Dedifferentiated amniotic fluid mesenchymal stem cell (primary cell): ENCODE measurements at regions not wholly inside any gene's neighbourhood (a gene's known extent, or its start where the extent isn't known, plus 50 kb on each side); places are given as distances from the start of the nearest gene placed in this dataset.

Experiments
- DNase-seq: peaks from one replicate; pipeline ENCODE4 v3.0.0-alpha.2; 2016; ENCODE audit errors: extremely low spot score

- DNase-seq, result peak; percentile 30
Measured at GRCh38 chr1:105793536-105794146, 1262.8 kb upstream of the PRMT6 start.

- no peak for DNase-seq
Measured at GRCh38 chr1:105795741-105796140, 1260.7 kb upstream of the PRMT6 start.

GRCh38 chr1:105830571-105831146, 1225.8 kb upstream of the PRMT6 start:
- no peak for DNase-seq

GRCh38 chr1:105838071-105838470, 1218.4 kb upstream of the PRMT6 start:
- DNase-seq, result no peak

- no peak for DNase-seq
Measured at GRCh38 chr1:105865546-105865945, 1190.9 kb upstream of the PRMT6 start.

GRCh38 chr1:105872817-105873216, 1183.7 kb upstream of the PRMT6 start:
- no peak for DNase-seq

GRCh38 chr1:105874621-105875020, 1181.9 kb upstream of the PRMT6 start:
- no peak for DNase-seq

- DNase-seq, result no peak
Measured at GRCh38 chr1:105886309-105886708, 1170.2 kb upstream of the PRMT6 start.

- DNase-seq, result no peak
Measured at GRCh38 chr1:105891308-105891707, 1165.2 kb upstream of the PRMT6 start.

GRCh38 chr1:105894006-105894405, 1162.5 kb upstream of the PRMT6 start:
- DNase-seq, result no peak

- no peak for DNase-seq
Measured at GRCh38 chr1:105909811-105910210, 1146.7 kb upstream of the PRMT6 start.

GRCh38 chr1:105914403-105914802, 1142.1 kb upstream of the PRMT6 start:
- DNase-seq, result no peak

GRCh38 chr1:105934806-105935205, 1121.7 kb upstream of the PRMT6 start:
- DNase-seq, result no peak

- no peak for DNase-seq
Measured at GRCh38 chr1:105964879-105965278, 1091.6 kb upstream of the PRMT6 start.

GRCh38 chr1:105997516-105997915, 1059.0 kb upstream of the PRMT6 start:
- DNase-seq, result no peak

GRCh38 chr1:106022312-106022902, 1034.1 kb upstream of the PRMT6 start:
- DNase-seq, result peak; percentile 16

- DNase-seq, result no peak
Measured at GRCh38 chr1:106027871-106028270, 1028.6 kb upstream of the PRMT6 start.

GRCh38 chr1:106037526-106037925, 1018.9 kb upstream of the PRMT6 start:
- no peak for DNase-seq

- DNase-seq, result no peak
Measured at GRCh38 chr1:106038260-106038659, 1018.2 kb upstream of the PRMT6 start.

GRCh38 chr1:106043971-106044370, 1012.5 kb upstream of the PRMT6 start:
- no peak for DNase-seq

- no peak for DNase-seq
Measured at GRCh38 chr1:106047210-106047609, 1009.3 kb upstream of the PRMT6 start.

GRCh38 chr1:106049595-106049994, 1006.9 kb upstream of the PRMT6 start:
- no peak for DNase-seq

GRCh38 chr1:106055855-106056254, 1000.6 kb upstream of the PRMT6 start:
- no peak for DNase-seq
